GM21825 (cell line): ENCODE measurements at regions not wholly inside any gene's neighbourhood (a gene's known extent, or its start where the extent isn't known, plus 50 kb on each side); places are given as distances from the start of the nearest gene placed in this dataset.
"Not testable (repeated sequence)": the region's sequence is repeated elsewhere in the genome, so short reads cannot be mapped to it uniquely, and the experiment has no call there.

Experiments used
- ATAC-seq: cut with Tn5 transposase; IDR thresholded peaks from one replicate; pipeline ENCODE4 v1.9.1; 2021; ENCODE audit warnings: mild to moderate bottlenecking, moderate library complexity; ENCODE audit not compliant: unreplicated experiment

DNA sequence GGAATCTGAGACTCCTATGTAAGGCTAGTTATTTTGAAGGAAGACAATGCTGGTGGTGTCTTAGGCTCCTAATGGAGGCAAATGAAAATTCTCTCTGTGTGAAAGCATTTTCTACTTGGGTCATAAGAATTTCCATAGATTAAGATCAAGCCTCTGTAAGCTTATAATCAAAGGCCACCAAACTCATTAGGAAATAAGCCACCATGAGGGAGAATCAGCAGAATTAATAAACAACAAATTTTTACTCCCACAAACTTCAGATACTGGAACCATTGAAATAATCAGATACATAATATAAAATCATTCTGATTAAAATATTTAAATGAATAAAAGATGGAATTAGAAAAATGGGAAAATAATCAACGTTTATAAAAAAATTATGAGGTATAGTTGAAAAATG, 178.7 kb downstream of the NPIPA8 start:
- ATAC-seq, result not testable (repeated sequence)

DNA sequence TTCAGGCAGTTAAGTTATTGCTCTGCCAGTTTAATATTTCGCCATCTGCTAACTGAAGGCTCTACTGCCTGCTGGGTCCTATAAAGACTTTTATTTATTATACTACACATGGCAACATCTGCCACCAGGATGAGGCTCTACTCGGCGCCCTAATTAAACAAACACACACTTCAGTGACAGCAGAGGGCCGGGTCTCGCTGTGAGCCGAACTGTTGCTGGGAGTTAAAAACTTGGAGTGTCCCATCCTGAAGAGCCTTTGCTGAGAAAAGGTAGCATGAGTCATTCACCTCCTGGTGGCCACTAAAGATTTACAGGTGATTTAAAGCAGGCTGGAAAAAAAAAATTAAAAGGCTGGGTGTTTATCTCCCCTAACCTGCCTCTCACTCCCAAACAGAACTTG, 183.7 kb downstream of the NPIPA8 start:
- not testable (repeated sequence) for ATAC-seq

DNA sequence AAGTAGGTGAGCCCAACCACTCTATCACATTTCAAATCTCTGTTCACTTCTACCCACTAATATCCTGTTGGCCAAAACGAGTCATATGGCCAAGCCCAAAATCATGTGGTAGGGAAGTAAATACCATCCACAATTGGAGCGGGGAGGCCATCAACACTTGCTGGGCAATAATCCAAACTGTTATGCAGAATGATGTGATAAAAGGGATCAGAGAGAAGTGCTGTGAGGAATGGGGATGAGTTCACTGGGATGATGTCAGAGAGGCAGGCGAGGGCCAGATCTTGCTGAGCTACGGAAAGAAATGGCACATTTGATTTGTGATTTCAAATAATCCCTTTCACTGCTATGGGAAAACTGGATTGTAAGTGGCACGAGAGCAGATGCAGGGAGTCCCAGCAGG, 188.4 kb downstream of the NPIPA8 start:
- not testable (repeated sequence) for ATAC-seq

DNA sequence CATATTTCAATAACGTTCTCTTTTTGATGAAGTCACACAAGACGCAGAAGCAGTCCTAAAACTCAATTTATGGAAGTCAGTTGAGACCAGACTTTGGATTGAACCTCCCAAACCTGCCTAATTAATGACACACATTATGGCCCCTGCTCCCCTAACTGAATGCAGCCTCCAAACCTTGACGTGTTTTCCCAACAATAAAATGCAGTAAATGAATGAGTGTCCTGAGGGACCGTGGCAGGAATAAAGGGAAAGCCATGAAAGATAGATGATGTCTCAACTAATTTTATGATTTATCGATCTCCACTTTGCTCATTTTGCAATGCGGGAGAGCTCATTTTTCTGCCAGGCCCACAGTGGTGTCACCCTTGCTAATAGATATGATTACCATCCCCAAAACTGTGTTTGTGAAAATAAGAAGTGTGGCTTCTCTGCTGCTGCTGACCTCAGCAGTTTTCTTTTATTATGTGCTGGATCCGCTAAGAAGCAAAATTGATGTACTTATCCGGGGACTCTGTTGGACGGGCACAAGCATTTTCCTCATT, 189.9 kb downstream of the NPIPA8 start:
- ATAC-seq, result not testable (repeated sequence)

DNA sequence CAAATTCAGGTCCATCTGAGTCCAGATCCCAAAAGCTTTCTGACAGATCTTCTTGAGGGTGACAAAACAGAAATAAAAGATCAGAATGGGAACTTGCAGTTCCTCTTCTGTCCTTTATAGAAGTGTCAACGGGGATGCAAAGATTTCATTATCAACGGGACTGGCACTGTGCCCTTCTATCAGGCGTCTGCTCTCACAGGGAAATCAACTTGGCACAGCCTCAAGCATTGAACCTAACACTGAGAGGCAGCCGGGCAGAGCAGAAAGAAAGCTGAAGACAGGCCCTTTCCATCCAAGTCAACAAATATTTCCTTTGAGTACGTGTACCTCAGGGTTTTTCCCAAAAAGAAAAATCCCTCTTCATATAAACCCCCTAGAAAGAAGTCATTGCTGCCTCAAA, 194.5 kb downstream of the NPIPA8 start:
- not testable (repeated sequence) for ATAC-seq

DNA sequence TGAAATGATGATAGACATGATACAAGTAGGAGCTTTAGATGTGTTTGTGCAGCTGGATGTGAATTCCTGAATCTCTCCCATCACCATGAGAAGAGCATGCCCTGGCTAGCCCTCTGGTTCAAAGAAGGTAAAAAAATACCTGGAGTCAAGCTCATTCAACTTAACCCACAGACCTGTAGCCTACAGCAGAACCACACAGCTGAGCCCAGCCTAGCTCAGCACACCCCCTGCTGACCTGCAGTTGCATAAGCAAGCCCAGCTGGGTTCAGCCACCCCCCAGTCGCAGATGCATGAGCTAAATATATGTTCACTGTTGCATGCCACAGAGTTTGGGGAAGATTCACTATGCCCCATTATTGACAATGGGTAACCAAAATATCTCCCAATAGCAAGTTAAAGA, 200.2 kb downstream of the NPIPA8 start:
- not testable (repeated sequence) for ATAC-seq

DNA sequence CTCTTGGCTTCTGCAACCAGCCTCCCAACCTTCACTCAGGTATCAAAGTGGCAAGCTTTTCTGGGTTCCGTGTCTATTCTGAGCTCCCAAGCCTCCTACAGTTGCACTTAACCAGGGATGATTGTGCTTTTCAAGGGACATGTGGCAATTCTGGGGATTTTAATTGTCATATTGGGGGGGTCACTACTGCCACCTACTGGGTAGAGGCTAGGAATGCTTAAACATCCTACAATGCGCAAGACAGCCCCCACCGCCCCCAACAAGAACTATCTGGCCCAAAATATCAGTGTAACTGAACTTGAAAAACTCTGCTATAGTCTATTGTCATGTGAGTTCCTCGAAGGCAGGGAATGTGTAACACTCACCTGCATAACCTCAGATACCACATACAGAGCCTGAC, 201.5 kb downstream of the NPIPA8 start:
- ATAC-seq, result not testable (repeated sequence)

DNA sequence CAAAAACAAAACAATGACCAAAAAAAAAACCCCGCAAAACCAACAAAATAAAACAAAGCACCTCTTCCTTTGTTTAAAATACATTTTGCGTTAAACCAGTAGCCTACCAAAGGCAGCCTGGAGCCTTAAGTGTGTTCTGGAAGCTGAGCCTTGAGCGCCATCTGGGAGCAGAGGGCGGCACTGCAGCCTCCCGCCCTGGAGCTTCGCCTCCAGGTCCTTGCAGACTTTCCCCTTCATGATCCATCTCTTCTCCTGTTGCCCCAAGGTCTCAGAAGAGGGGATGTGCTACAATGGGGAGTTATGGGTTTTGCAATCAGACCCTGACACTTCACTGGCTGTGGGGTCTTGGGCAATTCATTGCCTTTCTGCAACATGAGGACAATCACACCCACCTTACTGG, 204.9 kb downstream of the NPIPA8 start:
- not testable (repeated sequence) for ATAC-seq

DNA sequence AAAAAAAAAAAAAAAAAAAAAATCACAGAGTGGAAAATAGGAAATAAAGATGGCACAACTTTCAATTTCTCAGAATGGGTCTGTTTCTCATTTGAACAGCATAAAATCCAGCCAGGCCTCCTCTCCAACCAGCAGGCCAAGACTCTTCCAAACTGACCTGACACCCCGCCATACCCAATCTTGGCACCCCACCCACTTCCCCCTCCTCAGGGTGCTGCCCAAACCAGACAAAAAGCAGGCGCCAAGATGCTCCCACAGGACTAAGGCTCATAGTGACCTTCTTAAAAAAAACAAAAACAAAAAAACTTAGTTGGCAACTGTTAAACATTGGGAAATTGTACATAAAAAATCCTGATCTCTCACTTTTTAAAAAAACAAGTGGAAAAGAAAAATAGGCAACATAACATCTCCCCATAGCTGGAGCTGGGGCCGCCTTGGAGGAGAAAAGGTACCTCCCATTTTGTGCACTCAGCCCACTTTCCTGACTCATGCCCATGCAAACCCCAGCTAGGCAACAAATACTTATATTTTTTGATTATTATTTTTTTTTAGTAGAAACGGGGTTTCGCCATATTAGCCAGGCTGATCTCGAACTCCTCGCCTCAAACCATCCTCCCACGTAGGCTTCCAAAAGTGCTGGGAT, 205.9 kb downstream of the NPIPA8 start:
- not testable (repeated sequence) for ATAC-seq

DNA sequence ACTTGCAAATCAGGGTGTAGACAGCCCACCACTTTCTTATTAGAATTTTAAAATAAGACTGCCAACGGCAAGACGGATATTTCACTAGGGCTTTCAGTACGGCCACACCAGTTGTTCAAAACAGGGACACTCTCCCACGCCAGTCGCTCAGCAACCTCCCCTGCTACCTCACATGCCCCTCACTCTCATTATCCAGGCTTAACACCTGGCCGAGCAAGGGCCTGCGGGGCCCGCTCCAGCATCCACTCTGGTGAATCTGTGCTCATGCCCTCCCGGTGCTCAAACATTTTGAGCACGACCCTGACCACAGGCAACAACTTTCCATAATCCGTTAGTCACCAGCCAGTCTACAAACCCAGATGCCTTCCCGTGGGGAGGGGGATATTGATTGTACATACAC, 209.5 kb downstream of the NPIPA8 start:
- ATAC-seq, result not testable (repeated sequence)

DNA sequence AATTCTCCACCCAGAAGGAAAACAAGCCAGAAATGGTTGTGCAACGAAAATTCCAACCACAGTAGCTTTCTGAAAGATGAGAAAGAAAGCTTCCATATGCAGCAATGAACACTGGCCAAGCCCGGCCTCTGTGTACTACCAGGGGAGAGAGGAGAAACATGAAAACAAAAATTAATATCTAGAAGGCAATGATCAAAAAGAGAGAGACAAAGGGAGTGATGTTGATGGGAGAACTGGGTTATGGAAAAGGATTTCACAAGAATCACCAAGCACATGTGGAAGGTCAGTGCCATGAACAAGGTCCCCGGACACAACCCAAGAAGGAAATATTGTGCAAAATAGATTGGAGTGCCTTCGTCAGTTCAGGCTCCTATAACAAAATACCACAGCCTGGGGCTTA, 217.4 kb downstream of the NPIPA8 start:
- ATAC-seq, result not testable (repeated sequence)

DNA sequence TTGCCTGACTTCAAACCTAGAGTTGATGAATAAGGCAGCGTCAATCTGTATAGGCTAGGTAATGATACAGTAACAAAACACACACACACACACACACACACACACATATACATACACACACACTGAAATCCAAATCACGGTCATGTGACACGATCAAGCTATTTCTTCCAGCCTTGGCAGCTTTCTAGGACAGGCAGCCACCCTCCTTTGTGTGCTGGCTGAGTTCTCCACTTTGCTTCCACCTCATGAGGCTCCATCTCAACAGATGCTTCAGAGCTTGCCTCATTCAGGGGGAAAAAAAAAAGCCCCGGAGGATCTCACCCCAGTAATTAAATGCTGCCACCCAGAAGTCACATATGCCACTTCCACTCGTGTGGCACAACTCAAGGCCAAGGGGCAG, 217.9 kb downstream of the NPIPA8 start:
- not testable (repeated sequence) for ATAC-seq

DNA sequence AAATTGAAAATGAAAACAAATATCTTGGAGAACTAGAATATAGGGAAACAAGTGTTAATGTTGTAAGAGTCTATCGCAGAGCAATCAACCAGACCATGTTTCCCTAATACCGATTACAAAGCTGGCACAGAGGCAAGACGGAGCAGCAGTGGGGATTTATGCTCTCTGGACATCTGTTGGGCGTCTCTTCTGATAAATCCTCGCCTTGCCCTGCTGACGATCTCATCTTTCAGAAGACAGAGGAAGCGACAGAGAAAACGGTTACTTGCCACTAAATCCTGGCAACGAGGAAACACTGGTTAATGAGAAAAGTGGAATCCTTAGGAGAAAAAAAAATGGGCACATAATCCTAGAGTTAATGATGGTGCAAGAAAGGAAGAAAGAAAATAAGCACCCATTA, 218.5 kb downstream of the NPIPA8 start:
- not testable (repeated sequence) for ATAC-seq

DNA sequence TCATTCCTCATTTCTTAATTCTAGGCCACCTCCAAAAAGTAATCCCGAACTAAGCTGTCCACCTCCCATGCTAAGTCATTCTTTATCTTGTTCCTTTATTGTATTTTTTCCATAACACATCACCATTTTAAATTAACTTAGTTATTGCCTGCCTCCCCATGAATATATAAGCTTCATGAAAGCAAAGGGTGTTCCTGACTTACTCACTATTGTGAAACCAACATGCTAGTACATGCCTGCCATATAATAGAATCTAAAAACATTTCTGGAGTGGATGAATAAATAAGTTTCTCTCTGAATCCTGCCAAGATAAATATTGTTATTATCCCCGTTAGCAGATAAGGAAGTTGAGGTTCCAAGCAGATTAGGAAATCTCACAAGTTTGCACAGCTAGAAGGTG, 232.1 kb downstream of the NPIPA8 start:
- not testable (repeated sequence) for ATAC-seq

DNA sequence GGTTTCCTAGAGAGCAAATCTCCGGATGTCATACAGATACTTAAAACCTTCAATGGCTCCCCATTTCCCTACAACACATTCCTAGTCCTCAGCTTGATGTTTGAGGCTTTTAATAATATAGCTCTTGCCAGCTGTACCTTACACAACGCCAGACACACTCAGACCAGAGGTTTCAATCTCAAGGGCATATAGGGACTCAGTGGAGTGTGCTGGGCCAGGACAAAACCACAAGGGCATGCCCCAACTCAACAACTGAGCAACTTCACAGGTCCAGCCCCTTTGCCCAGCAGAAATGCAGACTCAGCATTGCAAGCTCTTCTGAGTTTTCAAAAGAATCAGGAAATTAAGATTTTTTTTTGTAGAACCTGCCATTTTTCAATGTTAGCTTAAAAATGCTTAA, 235.5 kb downstream of the NPIPA8 start:
- not testable (repeated sequence) for ATAC-seq

DNA sequence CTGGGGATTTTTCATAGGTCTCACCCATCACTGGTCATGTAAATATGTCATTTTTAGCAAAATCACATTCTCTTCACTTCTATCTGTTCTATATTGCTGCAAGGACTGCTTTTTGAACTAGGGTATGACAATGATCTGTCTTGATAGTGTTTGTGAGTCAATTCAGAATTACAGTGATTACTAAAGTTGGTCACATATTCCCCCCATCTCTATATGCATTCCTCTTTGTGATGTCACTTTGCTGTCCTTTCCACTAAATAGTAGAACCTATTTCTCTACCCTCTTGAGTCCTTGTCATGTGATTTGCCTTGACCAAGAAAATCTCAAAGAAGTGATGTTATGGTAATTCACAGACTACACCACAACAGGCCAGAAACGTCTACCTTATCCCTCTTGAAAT, 243.9 kb downstream of the NPIPA8 start:
- not testable (repeated sequence) for ATAC-seq

DNA sequence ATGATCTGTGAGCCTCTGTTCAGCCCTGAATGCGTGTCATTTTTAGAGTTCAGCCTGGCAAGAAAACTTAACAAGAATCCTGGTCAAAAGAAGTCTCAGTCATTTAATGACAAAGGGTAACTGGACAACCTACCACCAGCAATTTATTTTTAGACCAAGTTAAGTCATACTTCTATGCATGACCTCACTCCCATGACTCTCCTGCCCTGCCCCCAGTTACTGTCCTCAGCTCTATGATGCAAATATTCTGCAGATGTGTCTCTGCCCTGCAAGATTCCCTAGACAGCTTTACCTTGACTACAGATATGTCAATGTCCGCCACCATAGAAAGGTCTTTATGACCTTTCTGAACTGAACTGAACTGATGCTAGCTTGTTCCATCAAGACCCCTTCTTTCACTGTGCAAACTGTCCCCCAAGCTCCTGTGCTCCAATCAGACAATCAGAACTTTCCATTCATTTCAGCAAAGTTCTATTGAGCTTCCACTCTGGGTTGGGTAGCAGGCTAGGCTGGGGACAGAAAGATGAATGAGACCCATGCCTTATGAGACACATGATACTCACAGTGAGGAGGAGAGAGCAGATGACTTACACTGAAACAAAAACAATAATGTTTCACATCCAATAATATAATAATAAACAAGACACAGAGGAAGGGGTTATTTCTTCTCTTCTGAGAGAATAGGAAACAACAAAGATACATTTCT, 255.7 kb downstream of the NPIPA8 start:
- not testable (repeated sequence) for ATAC-seq

DNA sequence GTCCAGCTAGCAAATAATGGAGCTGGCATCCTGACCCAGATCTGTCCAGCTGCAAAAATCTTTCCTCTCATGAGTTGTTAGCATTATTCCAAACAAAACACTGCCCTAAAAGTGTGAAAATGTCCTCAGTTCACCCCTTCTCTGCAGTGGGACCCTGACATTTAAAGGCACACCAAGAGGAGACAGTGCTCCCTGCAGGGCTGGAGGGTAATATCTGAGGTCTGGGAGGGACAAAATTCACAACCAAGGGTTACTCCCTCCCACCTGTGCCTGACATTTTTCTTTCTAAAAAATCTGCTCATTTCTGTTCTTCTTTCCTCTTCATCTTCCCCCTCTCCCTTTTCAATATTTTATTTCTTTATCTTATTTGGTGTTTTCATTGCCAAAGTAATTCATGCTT, 258.6 kb downstream of the NPIPA8 start:
- ATAC-seq, result not testable (repeated sequence)

DNA sequence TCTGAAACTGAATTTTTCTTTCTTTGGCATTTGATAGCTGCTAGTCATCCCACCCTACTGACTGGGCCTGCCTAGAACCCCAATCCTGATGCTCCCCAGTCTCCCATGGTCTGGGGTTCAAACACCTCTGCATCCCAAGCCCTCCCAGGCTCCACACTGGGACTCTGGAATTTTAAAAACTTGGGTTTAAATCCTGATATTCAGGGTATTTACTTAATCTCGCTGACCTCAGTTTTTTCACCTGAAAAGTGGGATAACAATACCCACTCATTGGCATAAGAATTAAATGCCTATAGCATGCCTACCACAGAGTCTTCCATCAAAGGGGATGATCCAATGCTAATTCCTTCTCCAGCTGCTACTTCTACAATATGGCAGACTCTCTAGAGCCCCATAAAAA, 264.4 kb downstream of the NPIPA8 start:
- no peak for ATAC-seq

DNA sequence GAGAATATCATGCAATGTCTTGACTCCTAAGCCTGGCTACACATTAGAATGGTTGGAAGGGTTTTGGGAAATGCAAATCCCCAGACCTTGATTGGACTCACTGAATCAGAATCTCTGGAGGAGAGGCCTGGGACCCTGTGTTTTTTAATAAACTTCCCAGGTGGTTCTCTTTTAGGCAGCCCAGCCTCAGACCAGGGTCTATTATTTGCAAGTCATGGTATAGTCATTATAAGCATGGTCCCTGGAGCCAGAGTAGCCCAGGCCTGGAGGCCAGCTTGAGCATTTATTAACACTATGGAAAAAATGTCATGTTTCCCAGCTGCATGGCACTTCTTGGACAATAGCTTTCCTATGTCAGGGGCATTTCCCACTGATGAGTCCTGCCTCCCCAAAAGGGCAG, 266.9 kb downstream of the NPIPA8 start:
- ATAC-seq, result no peak

DNA sequence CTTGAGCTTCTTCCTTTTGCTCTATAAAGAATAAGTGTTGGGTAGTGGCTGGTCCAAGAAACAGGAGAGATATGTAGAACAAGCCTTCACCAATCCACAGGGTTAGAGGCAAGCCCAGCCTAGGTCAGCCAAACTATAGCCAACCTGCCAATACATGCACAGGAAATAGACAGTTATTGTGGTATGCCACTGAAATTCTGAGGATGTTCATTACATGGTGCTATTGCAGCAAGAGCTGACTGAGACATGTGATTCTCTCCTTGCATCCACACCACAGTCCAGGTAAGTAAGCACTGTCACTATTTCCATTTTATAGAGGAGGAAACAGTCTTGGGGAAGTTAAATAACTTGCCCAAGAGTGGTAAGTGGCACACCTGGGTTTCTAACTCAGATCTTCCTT, 268.1 kb downstream of the NPIPA8 start:
- no peak for ATAC-seq

DNA sequence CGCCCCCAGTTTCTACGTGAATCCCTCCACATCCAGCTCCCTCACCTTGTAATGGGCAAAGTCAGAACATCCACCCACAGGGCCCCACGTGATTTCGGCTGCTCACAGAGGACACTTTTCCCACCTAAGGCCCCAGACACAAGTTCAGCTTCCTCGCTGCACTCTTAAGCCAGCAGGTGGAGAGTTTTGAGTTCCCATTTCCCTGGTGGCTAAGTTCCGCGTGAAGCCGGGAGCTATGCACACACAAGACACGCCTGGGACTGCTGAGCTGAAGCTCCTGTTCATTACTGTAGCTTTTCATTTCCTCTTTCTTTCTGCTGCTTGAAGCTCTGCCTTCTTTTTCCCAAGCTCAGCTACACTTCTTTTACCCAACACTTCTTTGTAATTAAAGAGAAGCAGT, 273.8 kb downstream of the NPIPA8 start:
- ATAC-seq, result no peak
